Gastrocnemius medialis (tissue), 4 donors: ENCODE measurements at regions not wholly inside any gene's neighbourhood (a gene's known extent, or its start where the extent isn't known, plus 50 kb on each side); places are given as distances from the start of the nearest gene placed in this dataset.

Source experiments
- POLR2A ChIP-seq, 2 donors: fragments of 450-650 bp; IDR thresholded peaks; one replicate each; pipeline ENCODE4 v1.6.1; 2017; ENCODE audit warnings: antibody characterized with exemption in 2 of 2, mild to moderate bottlenecking in 2 of 2, moderate library complexity in 2 of 2
- TF ChIP-seq, protein P1 (sequence below), 5 experiments: fragments of 450-650 bp in 3 of 5; fragments of 200-600 bp in 2 of 5; sonication (generic) in 2 of 5; IDR thresholded peaks in 4 of 5; conservative IDR thresholded peaks in 1 of 5; 1 replicate in 4 of 5; 2 replicates in 1 of 5; pipeline ENCODE4 v1.5.1; 2016 to 2019; ENCODE audit warnings: antibody characterized with exemption in 5 of 5, mild to moderate bottlenecking in 3 of 5, moderate library complexity in 3 of 5

DNA sequence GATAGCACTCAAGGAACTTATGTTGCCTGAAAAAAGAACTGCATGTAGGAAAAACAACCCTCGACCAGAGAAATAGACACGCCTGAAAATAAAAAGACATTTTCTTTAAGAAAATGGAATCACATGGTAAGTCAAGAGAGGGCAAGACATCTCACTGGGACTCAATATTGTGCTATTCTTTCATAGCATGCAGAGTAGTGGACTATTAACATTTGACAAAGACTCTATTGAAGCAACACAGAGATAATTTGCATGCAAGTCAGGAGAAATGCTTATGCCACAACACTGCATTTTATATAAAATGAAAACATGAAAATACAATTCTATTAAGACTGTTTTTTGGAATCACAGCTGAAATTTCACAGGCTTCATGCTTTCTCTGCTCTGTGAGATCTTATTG lies 77.9 kb upstream of the RHOBTB1 start:
- TF ChIP-seq, protein P1, sequence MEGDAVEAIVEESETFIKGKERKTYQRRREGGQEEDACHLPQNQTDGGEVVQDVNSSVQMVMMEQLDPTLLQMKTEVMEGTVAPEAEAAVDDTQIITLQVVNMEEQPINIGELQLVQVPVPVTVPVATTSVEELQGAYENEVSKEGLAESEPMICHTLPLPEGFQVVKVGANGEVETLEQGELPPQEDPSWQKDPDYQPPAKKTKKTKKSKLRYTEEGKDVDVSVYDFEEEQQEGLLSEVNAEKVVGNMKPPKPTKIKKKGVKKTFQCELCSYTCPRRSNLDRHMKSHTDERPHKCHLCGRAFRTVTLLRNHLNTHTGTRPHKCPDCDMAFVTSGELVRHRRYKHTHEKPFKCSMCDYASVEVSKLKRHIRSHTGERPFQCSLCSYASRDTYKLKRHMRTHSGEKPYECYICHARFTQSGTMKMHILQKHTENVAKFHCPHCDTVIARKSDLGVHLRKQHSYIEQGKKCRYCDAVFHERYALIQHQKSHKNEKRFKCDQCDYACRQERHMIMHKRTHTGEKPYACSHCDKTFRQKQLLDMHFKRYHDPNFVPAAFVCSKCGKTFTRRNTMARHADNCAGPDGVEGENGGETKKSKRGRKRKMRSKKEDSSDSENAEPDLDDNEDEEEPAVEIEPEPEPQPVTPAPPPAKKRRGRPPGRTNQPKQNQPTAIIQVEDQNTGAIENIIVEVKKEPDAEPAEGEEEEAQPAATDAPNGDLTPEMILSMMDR (IDR thresholded peaks at IDR 0.05 in 4 of 5, conservative IDR thresholded peaks at IDR 0.05 in 1 of 5): no peak
- TF ChIP-seq POLR2A (IDR thresholded peaks at IDR 0.05): no peak
